ENCODE measurements at regions not wholly inside any gene's neighbourhood (a gene's known extent, or its start where the extent isn't known, plus 50 kb on each side); places are given as distances from the start of the nearest gene placed in this dataset.
A peak's percentile ranks its signal among the peaks of the same experiment; 100 is the strongest.

- no peaks in the 10 kb centered on the region for H3K4me1 ChIP-seq (ENCODE audit: insufficient read depth, low read length)
- Mint-ChIP-seq H3K36me3 (ENCODE audit: low read depth, unreplicated experiment) (no peaks in the 10 kb centered on the region), H3K27me3 (ENCODE audit: low read depth, unreplicated experiment) (peaks cover 3% of the 10 kb centered on the region), H3K27ac (ENCODE audit: unreplicated experiment) (no peak overlapping the region), H3K4me1 (ENCODE audit: low read depth, unreplicated experiment) (no peaks in the 10 kb centered on the region), H3K9me3 (ENCODE audit: unreplicated experiment) (no peaks in the 10 kb centered on the region), H3K4me3 (ENCODE audit: unreplicated experiment) (no peak overlapping the region)
- no peak overlapping the region for H3K4me2 ChIP-seq (ENCODE audit: low read length)
- no peaks in the 10 kb centered on the region for H3K9me3 ChIP-seq (ENCODE audit: insufficient read depth, low read depth, low read length)
- no peak for TF ChIP-seq EZH2 (IDR thresholded peaks at IDR 0.05; ENCODE audit: insufficient read depth, low read length)
- TF ChIP-seq CTCF (IDR thresholded peaks at IDR 0.05; ENCODE audit: insufficient read depth, low read depth, low read length): no peak
- no peaks in the 10 kb centered on the region for H4K20me1 ChIP-seq (ENCODE audit: insufficient read depth, low read length)
- no peak overlapping the region for H3K27ac ChIP-seq (ENCODE audit: low read depth, low read length)
- no peaks in the 10 kb centered on the region for H3K27me3 ChIP-seq (ENCODE audit: insufficient read depth, low read length)
- DNase-seq (ENCODE audit: low read depth): no peak
- H2AFZ ChIP-seq (ENCODE audit: low read depth, low read length): no peak overlapping the region
- H3K36me3 ChIP-seq (ENCODE audit: insufficient read depth, low read length): no peaks in the 10 kb centered on the region
- FAIRE-seq: no peak
- no peak overlapping the region for H3K4me3 ChIP-seq (ENCODE audit: insufficient read depth, low read depth, low read length)
- no peak overlapping the region for H3K9ac ChIP-seq (ENCODE audit: low read length)
- no peaks in the 10 kb centered on the region for H3K79me2 ChIP-seq (ENCODE audit: insufficient read depth, low read length)
These were observed 142.9 kb upstream of the USP25 start for GRCh38 chr21:15586752-15587427.

- Histone ChIP-seq H3K36me3 (ENCODE audit: insufficient read depth, low read length) (no peaks in the 10 kb centered on the region), H3K27me3 (ENCODE audit: insufficient read depth, low read length) (peaks cover 3% of the 10 kb centered on the region), H3K27ac (ENCODE audit: low read depth, low read length) (no peak overlapping the region), H3K4me3 (ENCODE audit: insufficient read depth, low read depth, low read length) (no peak overlapping the region), H3K4me1 (ENCODE audit: insufficient read depth, low read length) (no peaks in the 10 kb centered on the region), H4K20me1 (ENCODE audit: insufficient read depth, low read length) (no peaks in the 10 kb centered on the region), H3K9me3 (ENCODE audit: insufficient read depth, low read depth, low read length) (no peaks in the 10 kb centered on the region), H3K79me2 (ENCODE audit: insufficient read depth, low read length) (no peaks in the 10 kb centered on the region), H2AFZ (ENCODE audit: low read depth, low read length) (no peak overlapping the region), H3K4me2 (ENCODE audit: low read length) (no peak overlapping the region), H3K9ac (ENCODE audit: low read length) (no peak overlapping the region)
- H3K27ac Mint-ChIP-seq (ENCODE audit: unreplicated experiment): no peak overlapping the region
- DNase-seq (ENCODE audit: low read depth) (peak; percentile 26), FAIRE-seq (peak; percentile 43)
- no peak for TF ChIP-seq EZH2 (IDR thresholded peaks at IDR 0.05; ENCODE audit: insufficient read depth, low read length)
- peak; percentile 63 for TF ChIP-seq CTCF (IDR thresholded peaks at IDR 0.05; ENCODE audit: insufficient read depth, low read depth, low read length)
- no peaks in the 10 kb centered on the region for H3K4me1 Mint-ChIP-seq (ENCODE audit: low read depth, unreplicated experiment)
- H3K4me3 Mint-ChIP-seq (ENCODE audit: unreplicated experiment): no peak overlapping the region
- H3K36me3 Mint-ChIP-seq (ENCODE audit: low read depth, unreplicated experiment): no peaks in the 10 kb centered on the region
- H3K27me3 Mint-ChIP-seq (ENCODE audit: low read depth, unreplicated experiment): no peaks in the 10 kb centered on the region
- H3K9me3 Mint-ChIP-seq (ENCODE audit: unreplicated experiment): no peaks in the 10 kb centered on the region
These were observed 137.4 kb upstream of the USP25 start for GRCh38 chr21:15592271-15592860.

- TF ChIP-seq EZH2 (IDR thresholded peaks at IDR 0.05; ENCODE audit: insufficient read depth, low read length): no peak
- H3K4me2 ChIP-seq (ENCODE audit: low read length): no peak overlapping the region
- H3K27me3 ChIP-seq (ENCODE audit: insufficient read depth, low read length): peaks cover 3% of the 10 kb centered on the region
- FAIRE-seq: no peak
- H3K36me3 Mint-ChIP-seq (ENCODE audit: low read depth, unreplicated experiment): no peaks in the 10 kb centered on the region
- no peaks in the 10 kb centered on the region for H3K4me1 ChIP-seq (ENCODE audit: insufficient read depth, low read length)
- H3K79me2 ChIP-seq (ENCODE audit: insufficient read depth, low read length): no peaks in the 10 kb centered on the region
- H3K9ac ChIP-seq (ENCODE audit: low read length): no peak overlapping the region
- no peak overlapping the region for H3K4me3 Mint-ChIP-seq (ENCODE audit: unreplicated experiment)
- H2AFZ ChIP-seq (ENCODE audit: low read depth, low read length): no peak overlapping the region
- no peaks in the 10 kb centered on the region for H4K20me1 ChIP-seq (ENCODE audit: insufficient read depth, low read length)
- no peaks in the 10 kb centered on the region for H3K36me3 ChIP-seq (ENCODE audit: insufficient read depth, low read length)
- H3K27me3 Mint-ChIP-seq (ENCODE audit: low read depth, unreplicated experiment): no peaks in the 10 kb centered on the region
- no peak overlapping the region for H3K27ac Mint-ChIP-seq (ENCODE audit: unreplicated experiment)
- no peaks in the 10 kb centered on the region for H3K9me3 ChIP-seq (ENCODE audit: insufficient read depth, low read depth, low read length)
- DNase-seq (ENCODE audit: low read depth): no peak
- H3K4me3 ChIP-seq (ENCODE audit: insufficient read depth, low read depth, low read length): no peak overlapping the region
- no peaks in the 10 kb centered on the region for H3K9me3 Mint-ChIP-seq (ENCODE audit: unreplicated experiment)
- no peaks in the 10 kb centered on the region for H3K4me1 Mint-ChIP-seq (ENCODE audit: low read depth, unreplicated experiment)
- no peak overlapping the region for H3K27ac ChIP-seq (ENCODE audit: low read depth, low read length)
These were observed 136.8 kb upstream of the USP25 start for GRCh38 chr21:15592957-15593356.

All from astrocyte (in vitro differentiated cells and primary cell).